ENCODE measurements at regions not wholly inside any gene's neighbourhood (a gene's known extent, or its start where the extent isn't known, plus 50 kb on each side); places are given as distances from the start of the nearest gene placed in this dataset.
"Not testable (repeated sequence)": the region's sequence is repeated elsewhere in the genome, so short reads cannot be mapped to it uniquely, and the experiment has no call there.

GRCh38 chr17:16854636-16855035 is 117.3 kb downstream of the TNFRSF13B start:
- TF ChIP-seq POLR2A (IDR thresholded peaks at IDR 0.05), result not testable (repeated sequence)
- TF ChIP-seq, protein P1, sequence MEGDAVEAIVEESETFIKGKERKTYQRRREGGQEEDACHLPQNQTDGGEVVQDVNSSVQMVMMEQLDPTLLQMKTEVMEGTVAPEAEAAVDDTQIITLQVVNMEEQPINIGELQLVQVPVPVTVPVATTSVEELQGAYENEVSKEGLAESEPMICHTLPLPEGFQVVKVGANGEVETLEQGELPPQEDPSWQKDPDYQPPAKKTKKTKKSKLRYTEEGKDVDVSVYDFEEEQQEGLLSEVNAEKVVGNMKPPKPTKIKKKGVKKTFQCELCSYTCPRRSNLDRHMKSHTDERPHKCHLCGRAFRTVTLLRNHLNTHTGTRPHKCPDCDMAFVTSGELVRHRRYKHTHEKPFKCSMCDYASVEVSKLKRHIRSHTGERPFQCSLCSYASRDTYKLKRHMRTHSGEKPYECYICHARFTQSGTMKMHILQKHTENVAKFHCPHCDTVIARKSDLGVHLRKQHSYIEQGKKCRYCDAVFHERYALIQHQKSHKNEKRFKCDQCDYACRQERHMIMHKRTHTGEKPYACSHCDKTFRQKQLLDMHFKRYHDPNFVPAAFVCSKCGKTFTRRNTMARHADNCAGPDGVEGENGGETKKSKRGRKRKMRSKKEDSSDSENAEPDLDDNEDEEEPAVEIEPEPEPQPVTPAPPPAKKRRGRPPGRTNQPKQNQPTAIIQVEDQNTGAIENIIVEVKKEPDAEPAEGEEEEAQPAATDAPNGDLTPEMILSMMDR (IDR thresholded peaks at IDR 0.05), result not testable (repeated sequence)
